AG04449 (cell line): ENCODE measurements at regions not wholly inside any gene's neighbourhood (a gene's known extent, or its start where the extent isn't known, plus 50 kb on each side); places are given as distances from the start of the nearest gene placed in this dataset.

Experiments used
- CTCF ChIA-PET: fragments of 350-600 bp; formaldehyde crosslinking; extraction: SDS; loops from one replicate; lab custom pipeline; 2021; ENCODE audit warnings: antibody characterized with exemption; lab: Yijun Ruan, JAX
- POLR2A ChIA-PET: fragments of 400-600, 350-600 bp; formaldehyde crosslinking; extraction: SDS; loops from one replicate; lab custom pipeline; 2020; ENCODE audit warnings: antibody characterized with exemption, inconsistent platforms; lab: Yijun Ruan, JAX
- DNase-seq: peaks from one replicate; pipeline ENCODE4 v3.0.0-alpha.2; 2010; ENCODE audit warnings: low read depth, low spot score
- H3K4me3 ChIP-seq: 2 replicates; pipeline ENCODE4 v1.5.1; 2011; ENCODE audit warnings: low read depth, mild to moderate bottlenecking, control low read depth, low read length
- CTCF ChIP-seq: IDR thresholded peaks from one replicate; pipeline ENCODE4 v1.5.1; 2011; ENCODE audit warnings: mild to moderate bottlenecking, moderate library complexity, low read length, control low read depth, inconsistent platforms; ENCODE audit not compliant: insufficient read depth; ENCODE audit errors: missing control alignments

- no peak for DNase-seq
- ChIA-PET POLR2A (no interaction called here), CTCF (no interaction called here)
- TF ChIP-seq CTCF = no peak
- H3K4me3 ChIP-seq = no peak overlapping the region
Observed at GRCh38 chr12:105856048-105856405, 282.7 kb downstream of the NUAK1 start.

GRCh38 chr12:105858981-105859710 is 279.6 kb downstream of the NUAK1 start:
- CTCF ChIA-PET = no interaction called here
- POLR2A ChIA-PET = no interaction called here
- no peak for DNase-seq
- no peak for TF ChIP-seq CTCF
- no peak overlapping the region for H3K4me3 ChIP-seq

- no peak for DNase-seq
- no peak for TF ChIP-seq CTCF
- ChIA-PET POLR2A (no interaction called here), CTCF (no interaction called here)
- H3K4me3 ChIP-seq = no peak overlapping the region
Observed at GRCh38 chr12:105860561-105861207, 278.1 kb downstream of the NUAK1 start.

- H3K4me3 ChIP-seq = no peak overlapping the region
- no peak for DNase-seq
- CTCF ChIA-PET = no interaction called here
- POLR2A ChIA-PET = no interaction called here
- no peak for TF ChIP-seq CTCF
Observed at GRCh38 chr12:105861227-105861626, 277.5 kb downstream of the NUAK1 start.

- H3K4me3 ChIP-seq = no peak overlapping the region
- no peak for DNase-seq
- POLR2A ChIA-PET = no interaction called here
- CTCF ChIA-PET = no interaction called here
- TF ChIP-seq CTCF = no peak
Observed at GRCh38 chr12:105862163-105862821, 276.5 kb downstream of the NUAK1 start.

- DNase-seq = no peak
- H3K4me3 ChIP-seq = no peak overlapping the region
- no peak for TF ChIP-seq CTCF
- CTCF ChIA-PET = interaction anchor here (1.3 to 1.9 kb wide), 2 partner anchors 15 to 444 kb away, joined by 3 to 4 read pairs; no protein-coding TSS in a partner anchor
- POLR2A ChIA-PET = no interaction called here
Observed at GRCh38 chr12:105864316-105864715, 274.4 kb downstream of the NUAK1 start.
